Calu3 (cell line): ENCODE measurements at regions not wholly inside any gene's neighbourhood (a gene's known extent, or its start where the extent isn't known, plus 50 kb on each side); places are given as distances from the start of the nearest gene placed in this dataset.

Experiments used
- BruUV-seq: library from RNA; stranded (reverse); fragments of 400-500 nt; replicated peaks from 2 replicates; lab custom pipeline; 2021; lab: Mats Ljungman, UMichigan
- CTCF ChIA-PET: fragments of 300-600 bp; sonication (Branson Sonifier 250); formaldehyde crosslinking; loops from one replicate; lab custom pipeline; 2022; ENCODE audit warnings: antibody characterized with exemption; lab: Charles Lee
- DNase-seq: peaks from one replicate; pipeline ENCODE4 v3.0.0; 2022
- H3K27ac Mint-ChIP-seq: one replicate; pipeline ENCODE4 v1.8.0; 2022; ENCODE audit warnings: mixed read lengths; ENCODE audit not compliant: unreplicated experiment
- H3K27me3 Mint-ChIP-seq: one replicate; pipeline ENCODE4 v1.8.0; 2022; ENCODE audit warnings: mixed read lengths; ENCODE audit not compliant: unreplicated experiment
- H3K36me3 Mint-ChIP-seq: one replicate; pipeline ENCODE4 v1.8.0; 2022; ENCODE audit warnings: mild to moderate bottlenecking, moderate library complexity, mixed read lengths; ENCODE audit not compliant: insufficient read depth, unreplicated experiment
- H3K4me1 Mint-ChIP-seq: one replicate; pipeline ENCODE4 v1.8.0; 2022; ENCODE audit warnings: mild to moderate bottlenecking, low read depth, mixed read lengths; ENCODE audit not compliant: unreplicated experiment
- H3K4me3 Mint-ChIP-seq: one replicate; pipeline ENCODE4 v1.8.0; 2022; ENCODE audit warnings: mild to moderate bottlenecking, low read depth, moderate library complexity, mixed read lengths; ENCODE audit not compliant: unreplicated experiment
- H3K9me3 Mint-ChIP-seq: one replicate; pipeline ENCODE4 v1.8.0; 2022; ENCODE audit warnings: low read depth, mixed read lengths; ENCODE audit not compliant: unreplicated experiment
- intact Hi-C: fragments of 100-400 bp; cut with micrococcal nuclease; formaldehyde crosslinking; loops from one replicate; pipeline ENCODE4 v1.10.0; 2022; ENCODE audit not compliant: unreplicated experiment
- TF ChIP-seq, protein P1 (sequence below): fragments of 200-600 bp; IDR thresholded peaks from one replicate; pipeline ENCODE4 v1.8.0; 2022; ENCODE audit warnings: antibody characterized with exemption; ENCODE audit not compliant: unreplicated experiment

- Mint-ChIP-seq H3K36me3 (no peaks in the 10 kb centered on the region), H3K9me3 (peaks cover 2% of the 10 kb centered on the region)
- intact Hi-C loops = no loop called here
Measured at GRCh38 chr13:76123548-76123947, 487.4 kb downstream of the LMO7 start.

DNA sequence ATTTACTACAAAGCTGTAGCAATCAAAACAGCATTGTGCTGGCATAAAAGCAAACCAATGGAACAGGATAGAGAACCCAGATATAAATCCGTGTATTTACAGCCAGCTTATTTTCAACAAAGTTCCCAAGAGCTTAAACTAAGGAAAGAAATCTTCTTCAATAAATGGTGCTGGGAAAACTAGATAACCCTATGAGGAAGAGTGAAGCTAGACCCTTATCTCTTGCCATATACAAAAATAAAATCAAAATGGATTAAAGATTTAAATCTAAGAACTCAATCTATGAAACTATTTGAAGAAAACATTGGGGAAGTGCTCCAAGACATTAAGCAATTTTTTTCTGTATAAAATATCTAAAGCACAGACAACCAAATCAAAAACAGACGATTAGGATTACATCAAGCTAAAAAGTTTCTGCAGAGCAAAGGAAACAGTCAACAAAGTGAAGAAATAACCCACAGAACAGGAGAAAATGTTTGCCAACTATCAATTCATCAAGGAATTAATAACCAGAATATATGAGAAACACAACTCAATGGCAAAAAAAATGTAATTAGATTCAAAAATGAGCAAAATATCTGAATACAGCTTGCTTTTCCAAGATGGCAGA lies 480.7 kb downstream of the LMO7 start:
- Mint-ChIP-seq H3K27ac (no peak overlapping the region), H3K27me3 (no peaks in the 10 kb centered on the region), H3K4me3 (no peak overlapping the region), H3K4me1 (no peaks in the 10 kb centered on the region), H3K9me3 (peaks cover 2% of the 10 kb centered on the region), H3K36me3 (no peaks in the 10 kb centered on the region)
- intact Hi-C loops = no loop called here
- BruUV-seq = no TSS peak
- CTCF ChIA-PET = no interaction called here
- DNase-seq = no peak
- TF ChIP-seq, protein P1, sequence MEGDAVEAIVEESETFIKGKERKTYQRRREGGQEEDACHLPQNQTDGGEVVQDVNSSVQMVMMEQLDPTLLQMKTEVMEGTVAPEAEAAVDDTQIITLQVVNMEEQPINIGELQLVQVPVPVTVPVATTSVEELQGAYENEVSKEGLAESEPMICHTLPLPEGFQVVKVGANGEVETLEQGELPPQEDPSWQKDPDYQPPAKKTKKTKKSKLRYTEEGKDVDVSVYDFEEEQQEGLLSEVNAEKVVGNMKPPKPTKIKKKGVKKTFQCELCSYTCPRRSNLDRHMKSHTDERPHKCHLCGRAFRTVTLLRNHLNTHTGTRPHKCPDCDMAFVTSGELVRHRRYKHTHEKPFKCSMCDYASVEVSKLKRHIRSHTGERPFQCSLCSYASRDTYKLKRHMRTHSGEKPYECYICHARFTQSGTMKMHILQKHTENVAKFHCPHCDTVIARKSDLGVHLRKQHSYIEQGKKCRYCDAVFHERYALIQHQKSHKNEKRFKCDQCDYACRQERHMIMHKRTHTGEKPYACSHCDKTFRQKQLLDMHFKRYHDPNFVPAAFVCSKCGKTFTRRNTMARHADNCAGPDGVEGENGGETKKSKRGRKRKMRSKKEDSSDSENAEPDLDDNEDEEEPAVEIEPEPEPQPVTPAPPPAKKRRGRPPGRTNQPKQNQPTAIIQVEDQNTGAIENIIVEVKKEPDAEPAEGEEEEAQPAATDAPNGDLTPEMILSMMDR = no peak

More at GRCh38 chr13:76123548-76123947, 487.4 kb downstream of the LMO7 start:
- BruUV-seq = no TSS peak
- Mint-ChIP-seq H3K27me3 (no peaks in the 10 kb centered on the region), H3K27ac (no peak overlapping the region), H3K4me3 (no peak overlapping the region), H3K4me1 (no peaks in the 10 kb centered on the region)
- TF ChIP-seq, protein P1 = no peak
- CTCF ChIA-PET = no interaction called here
- DNase-seq = no peak

DNA sequence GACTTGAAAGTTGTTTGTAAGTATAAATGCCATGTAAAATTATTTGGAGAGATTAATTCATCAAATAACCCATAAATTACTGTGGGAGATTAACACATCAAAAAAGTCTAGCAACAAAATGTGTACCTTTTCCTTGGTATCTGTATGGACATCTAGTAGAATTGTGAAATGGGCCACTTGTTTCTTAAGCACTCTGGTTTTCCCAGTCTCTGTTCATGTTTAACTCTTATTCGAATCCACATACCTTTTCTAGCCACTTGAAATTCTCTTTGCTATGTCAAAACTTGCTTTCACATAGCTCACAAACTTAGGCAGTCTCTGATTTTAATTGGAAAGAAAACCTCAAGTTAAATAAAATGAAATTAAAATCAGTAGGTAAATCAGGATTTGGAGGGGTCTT lies 470.6 kb downstream of the LMO7 start:
- Mint-ChIP-seq H3K9me3 (no peaks in the 10 kb centered on the region), H3K27me3 (no peaks in the 10 kb centered on the region), H3K4me1 (no peaks in the 10 kb centered on the region), H3K27ac (no peak overlapping the region), H3K4me3 (no peak overlapping the region), H3K36me3 (no peaks in the 10 kb centered on the region)
- no TSS peak for BruUV-seq
- CTCF ChIA-PET = no interaction called here
- intact Hi-C loops = no loop called here
- no peak for DNase-seq
- TF ChIP-seq, protein P1 = no peak

- intact Hi-C loops = no loop called here
- DNase-seq = no peak
- Mint-ChIP-seq H3K4me3 (no peak overlapping the region), H3K4me1 (no peaks in the 10 kb centered on the region), H3K36me3 (no peaks in the 10 kb centered on the region), H3K9me3 (no peaks in the 10 kb centered on the region), H3K27me3 (no peaks in the 10 kb centered on the region), H3K27ac (no peak overlapping the region)
- TF ChIP-seq, protein P1 = no peak
- BruUV-seq = no TSS peak
- CTCF ChIA-PET = no interaction called here
Measured at GRCh38 chr13:76094645-76095044, 458.5 kb downstream of the LMO7 start.
